NCI-H1436 treated with DMSO at 0.1 percent for 48 hours (cell line): ENCODE measurements at regions not wholly inside any gene's neighbourhood (a gene's known extent, or its start where the extent isn't known, plus 50 kb on each side); places are given as distances from the start of the nearest gene placed in this dataset.

Experiments used
- DNase-seq: peaks from one replicate; lab custom pipeline; 2025; lab: John Stamatoyannopoulos, UW

- no peak for DNase-seq
Observed at GRCh38 chr4:41359836-41360213, 103.1 kb downstream of the UCHL1 start.

DNA sequence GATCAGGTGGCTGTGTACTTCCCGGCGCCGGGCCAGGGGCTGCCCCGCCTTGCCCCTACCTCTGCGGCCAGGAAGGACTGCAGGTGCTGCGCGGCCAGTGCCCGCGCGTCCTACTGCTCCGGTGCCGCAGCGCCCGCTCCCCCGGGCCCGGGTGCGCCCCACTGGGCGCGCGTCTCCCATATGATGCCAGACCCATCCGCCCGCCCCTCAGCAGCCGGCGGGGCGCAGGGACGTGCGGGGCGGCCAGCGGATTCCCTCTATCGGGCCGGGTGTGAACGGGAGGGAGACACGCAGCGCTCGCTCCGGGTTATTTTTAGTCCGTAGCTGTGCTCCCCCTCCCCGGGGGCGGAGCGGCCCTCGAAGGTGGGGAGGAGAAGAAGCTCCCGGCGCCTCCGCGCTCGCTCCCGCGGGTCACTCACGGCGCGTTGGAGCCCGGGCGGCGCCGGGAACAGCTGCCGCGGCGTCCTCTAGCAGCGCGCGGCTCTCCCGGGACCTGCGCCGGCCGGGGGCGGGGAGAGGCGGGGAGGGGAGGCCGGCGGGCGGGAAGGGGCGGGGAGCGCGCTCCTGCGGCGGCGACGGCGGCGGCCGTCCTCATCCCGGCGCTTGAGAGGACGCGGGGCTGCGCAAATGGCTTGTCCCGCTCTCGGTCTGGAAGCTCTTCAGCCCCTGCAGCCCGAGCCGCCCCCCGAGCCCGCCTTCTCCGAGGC is 103.6 kb downstream of the UCHL1 start:
- DNase-seq = no peak

GRCh38 chr4:41360921-41361793 is 104.4 kb downstream of the UCHL1 start:
- DNase-seq = no peak

DNA sequence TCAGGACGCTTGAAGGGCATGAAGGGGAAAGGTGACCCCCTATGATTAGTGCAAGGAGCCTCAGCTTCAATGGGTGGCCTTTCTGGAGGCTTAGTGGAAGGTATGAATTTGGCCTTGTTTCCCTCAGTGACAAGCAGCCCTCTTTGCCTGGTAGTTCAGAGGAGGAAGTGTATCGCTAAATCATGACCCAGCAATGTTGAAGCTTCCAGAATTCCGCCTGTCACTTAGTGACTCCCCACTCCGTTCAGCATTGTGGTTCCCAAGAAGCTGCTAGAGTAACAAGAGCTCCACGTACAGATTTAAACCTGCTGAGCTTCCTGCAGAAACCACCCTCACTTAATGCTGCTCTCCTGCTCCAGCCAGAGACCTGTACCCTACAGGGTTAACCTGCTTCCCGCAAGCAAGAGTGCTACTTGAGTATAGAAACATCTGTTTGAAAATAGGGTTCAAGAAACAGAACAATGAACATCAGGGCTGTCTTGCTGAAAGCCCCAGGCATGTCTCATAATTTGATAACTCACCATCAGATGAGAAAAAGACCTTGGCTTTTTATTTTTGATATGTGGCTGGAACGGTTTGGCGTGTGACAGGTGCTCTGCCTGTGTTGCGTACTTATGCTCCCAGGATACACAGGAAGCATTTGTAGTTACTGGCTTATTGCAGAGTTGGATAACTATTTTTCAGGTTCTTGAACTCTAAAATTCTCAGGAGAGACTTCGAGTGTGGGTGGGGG is 105.2 kb downstream of the UCHL1 start:
- DNase-seq = no peak

- no peak for DNase-seq
Observed at GRCh38 chr4:41362621-41363383, 106.1 kb downstream of the UCHL1 start.

GRCh38 chr4:41363384-41363981 is 106.8 kb downstream of the UCHL1 start:
- DNase-seq = no peak

DNA sequence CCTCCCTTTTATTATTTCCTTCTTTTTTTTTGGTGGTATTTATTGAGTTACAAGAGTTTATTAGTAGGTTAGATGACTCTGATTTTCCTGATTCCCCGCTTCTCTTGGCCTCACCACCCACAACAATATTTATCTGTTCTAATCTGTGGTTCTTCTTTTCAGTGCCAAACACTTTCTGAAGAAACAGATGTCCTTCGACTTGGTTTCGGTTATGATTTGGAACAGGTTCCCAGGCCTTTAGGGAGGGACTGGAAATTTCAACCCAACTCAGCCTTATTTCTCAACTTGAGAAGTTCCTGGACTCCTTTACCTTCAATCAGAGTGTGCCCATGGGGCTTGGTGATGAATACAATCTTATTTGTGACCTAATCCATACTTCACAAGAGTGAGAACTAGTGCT is 108.1 kb downstream of the UCHL1 start:
- no peak for DNase-seq

- DNase-seq = no peak
Observed at GRCh38 chr4:41365681-41366080, 109.0 kb downstream of the UCHL1 start.

- no peak for DNase-seq
Observed at GRCh38 chr4:41366911-41367517, 110.3 kb downstream of the UCHL1 start.

GRCh38 chr4:41369680-41370079 is 113.0 kb downstream of the UCHL1 start:
- DNase-seq = no peak

DNA sequence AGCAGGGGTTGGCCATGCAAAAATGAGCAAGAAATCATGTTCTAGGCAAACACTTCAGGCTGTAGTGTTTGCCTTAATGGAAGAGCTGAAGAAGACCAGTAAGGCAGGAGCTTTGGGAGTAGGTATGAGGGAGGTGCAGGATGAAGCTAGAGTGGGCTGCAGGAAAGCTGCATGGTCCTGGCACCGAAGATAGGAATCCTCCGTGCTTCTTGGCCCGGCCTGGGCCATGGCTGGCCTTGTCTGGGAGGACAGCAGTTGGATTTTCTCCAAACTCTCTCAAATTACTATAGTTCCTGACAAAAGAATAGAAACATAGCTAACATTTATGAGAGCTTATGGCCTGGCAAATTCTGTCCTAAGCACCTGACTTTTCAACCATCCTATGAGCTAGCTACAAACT is 116.5 kb downstream of the UCHL1 start:
- DNase-seq = no peak

DNA sequence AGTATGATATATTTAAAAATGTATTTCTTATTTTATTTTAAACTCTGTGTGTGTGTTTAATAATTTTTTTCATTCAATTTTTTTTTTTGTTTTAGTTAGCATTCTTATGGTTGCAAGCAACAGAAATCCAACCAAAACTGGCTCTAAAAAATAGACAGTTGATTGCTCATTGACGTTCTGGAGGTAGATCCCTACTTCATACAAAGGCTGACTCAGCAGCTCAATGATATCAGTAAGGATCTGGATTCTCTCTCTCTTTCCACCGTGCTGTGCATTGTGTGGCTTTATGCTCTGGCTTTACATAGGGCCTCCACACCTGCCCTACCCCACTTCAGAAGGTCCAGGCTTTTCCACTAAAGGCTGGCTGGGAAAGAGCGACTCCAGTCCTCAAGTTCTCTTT is 117.8 kb downstream of the UCHL1 start:
- DNase-seq = no peak

- no peak for DNase-seq
Observed at GRCh38 chr4:41375561-41375960, 118.8 kb downstream of the UCHL1 start.

DNA sequence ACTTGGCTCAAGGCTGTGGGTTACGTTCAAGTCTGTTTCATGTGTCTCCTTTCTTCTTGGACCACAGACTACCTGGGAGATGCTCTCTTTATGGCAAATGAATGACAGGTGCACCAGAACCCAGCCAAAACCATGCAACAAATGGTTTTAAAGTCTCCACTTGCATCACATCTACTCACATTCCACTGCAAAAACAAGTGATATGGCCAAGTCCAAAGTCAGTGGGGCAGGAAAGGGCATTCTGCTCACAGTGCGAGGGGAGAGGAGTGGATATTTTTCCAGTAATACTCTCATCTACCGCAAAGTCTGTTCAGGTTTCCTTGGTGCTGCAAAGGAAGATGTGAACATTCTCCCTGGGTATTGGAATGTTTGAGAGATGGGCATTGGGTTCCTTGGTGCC is 120.5 kb downstream of the UCHL1 start:
- DNase-seq = no peak

- DNase-seq = no peak
Observed at GRCh38 chr4:41379230-41379629, 122.5 kb downstream of the UCHL1 start.

- no peak for DNase-seq
Observed at GRCh38 chr4:41380511-41381157, 123.9 kb downstream of the UCHL1 start.

DNA sequence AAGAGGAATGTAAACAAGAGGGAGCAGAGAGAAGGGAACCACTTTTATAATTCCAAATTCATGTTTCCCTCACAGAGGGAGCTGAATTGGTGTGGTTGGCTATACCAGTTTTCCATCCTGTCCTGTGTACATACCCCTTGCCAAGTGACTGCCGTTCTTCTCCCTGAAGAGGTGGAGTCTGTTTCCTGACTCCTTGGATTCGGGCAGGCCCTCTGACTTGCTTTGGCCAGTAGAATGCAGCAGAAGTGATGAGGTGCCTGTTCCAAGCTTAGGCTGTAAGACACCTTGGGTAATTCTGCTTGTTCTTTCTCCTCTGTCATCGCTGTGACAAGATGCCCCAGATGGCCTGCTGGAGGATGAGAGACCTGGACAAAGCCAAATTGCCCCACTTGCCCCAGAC is 124.7 kb downstream of the UCHL1 start:
- no peak for DNase-seq

DNA sequence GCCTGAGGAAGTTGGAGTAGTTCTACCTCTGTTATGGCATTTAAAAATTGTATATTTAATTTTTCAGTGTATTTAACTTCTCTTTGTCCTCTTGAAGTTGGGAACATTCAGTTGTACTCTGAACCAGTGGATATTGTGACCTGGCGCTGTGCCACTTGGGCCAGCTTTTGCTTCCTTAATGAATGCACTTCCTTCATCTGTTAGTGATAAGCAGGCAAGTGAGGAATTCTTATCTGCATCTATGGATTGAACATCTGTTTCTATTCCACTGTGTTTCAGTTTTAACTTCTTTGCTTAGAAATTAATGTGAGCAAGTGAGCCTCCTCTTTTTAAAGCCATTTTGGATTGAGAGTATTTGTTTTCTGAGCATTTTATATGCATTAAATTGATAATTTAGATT is 128.3 kb downstream of the UCHL1 start:
- DNase-seq = no peak

DNA sequence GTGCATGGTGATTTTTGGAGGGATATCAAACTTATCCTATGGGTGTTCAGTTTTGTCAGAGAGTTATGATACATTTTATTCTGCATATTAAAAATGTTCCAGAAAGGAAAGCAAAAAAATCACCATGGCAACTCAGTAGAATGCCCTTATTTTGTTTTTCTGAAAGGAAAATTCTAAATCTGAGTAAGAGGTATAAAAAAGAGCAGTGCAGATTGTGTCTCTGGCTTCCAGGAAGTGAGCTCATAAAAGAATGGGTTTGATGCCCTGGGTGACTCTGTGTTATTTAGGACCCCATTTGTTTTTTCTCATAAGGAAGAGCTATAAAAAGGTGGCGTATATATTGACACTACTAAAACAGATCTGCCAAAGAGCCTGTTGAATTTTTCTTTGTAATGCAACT is 128.8 kb downstream of the UCHL1 start:
- DNase-seq = no peak

- no peak for DNase-seq
Observed at GRCh38 chr4:41388080-41388479, 131.4 kb downstream of the UCHL1 start.

DNA sequence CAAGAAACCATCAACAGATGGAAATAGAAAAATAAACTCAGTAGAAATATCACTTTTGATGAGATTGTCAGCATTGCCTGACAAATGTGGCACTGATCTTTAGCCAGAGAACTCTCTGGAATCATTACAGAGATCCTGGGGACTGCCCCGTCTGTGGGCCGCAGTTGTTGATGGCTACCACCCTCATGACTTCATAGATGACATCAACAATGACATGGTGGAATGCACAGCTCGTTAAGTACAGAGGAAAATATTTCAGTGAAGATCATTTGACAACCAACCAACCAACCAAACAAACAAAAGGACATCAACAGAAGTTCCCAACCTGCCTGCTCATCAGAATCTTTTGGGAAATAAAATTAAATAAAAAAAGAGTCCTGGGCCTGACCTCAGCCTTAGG is 132.6 kb downstream of the UCHL1 start:
- DNase-seq = no peak
